ENCODE measurements at regions not wholly inside any gene's neighbourhood (a gene's known extent, or its start where the extent isn't known, plus 50 kb on each side); places are given as distances from the start of the nearest gene placed in this dataset.

DNA sequence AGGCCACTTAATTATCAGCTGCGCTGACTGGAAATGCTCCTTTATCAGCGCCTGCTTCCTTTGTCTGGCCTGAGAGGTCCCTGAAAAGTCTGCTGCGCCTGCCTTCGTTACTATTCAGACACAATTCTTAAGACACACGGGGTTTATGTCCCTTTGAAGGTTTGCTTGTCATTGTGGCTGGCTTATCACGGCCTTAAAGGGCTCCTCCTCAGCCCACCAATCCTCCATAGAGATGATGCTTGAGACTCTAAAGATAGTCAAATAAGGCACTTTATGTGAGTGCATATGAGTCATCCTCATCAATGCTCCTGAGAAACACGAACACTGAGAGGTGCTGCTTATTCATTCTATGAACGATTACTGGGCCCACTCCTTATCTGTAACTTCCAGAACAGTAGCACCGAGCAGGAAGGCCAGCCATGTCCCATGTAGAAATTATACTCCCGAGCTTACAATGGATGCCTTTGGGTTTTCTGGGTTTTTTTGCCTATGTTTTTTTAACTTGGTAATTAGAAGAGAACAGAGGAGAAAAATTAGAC lies 1268.2 kb upstream of the TMEM132C start:
- no peak for TF ChIP-seq YY1 (IDR thresholded peaks at IDR 0.05; ENCODE audit: low read depth)
- TF ChIP-seq, protein P1, sequence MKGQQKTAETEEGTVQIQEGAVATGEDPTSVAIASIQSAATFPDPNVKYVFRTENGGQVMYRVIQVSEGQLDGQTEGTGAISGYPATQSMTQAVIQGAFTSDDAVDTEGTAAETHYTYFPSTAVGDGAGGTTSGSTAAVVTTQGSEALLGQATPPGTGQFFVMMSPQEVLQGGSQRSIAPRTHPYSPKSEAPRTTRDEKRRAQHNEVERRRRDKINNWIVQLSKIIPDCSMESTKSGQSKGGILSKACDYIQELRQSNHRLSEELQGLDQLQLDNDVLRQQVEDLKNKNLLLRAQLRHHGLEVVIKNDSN (IDR thresholded peaks at IDR 0.05): no peak
- TF ChIP-seq TAF1 (IDR thresholded peaks at IDR 0.05; ENCODE audit: low read depth): no peak
- TF ChIP-seq, protein P2, sequence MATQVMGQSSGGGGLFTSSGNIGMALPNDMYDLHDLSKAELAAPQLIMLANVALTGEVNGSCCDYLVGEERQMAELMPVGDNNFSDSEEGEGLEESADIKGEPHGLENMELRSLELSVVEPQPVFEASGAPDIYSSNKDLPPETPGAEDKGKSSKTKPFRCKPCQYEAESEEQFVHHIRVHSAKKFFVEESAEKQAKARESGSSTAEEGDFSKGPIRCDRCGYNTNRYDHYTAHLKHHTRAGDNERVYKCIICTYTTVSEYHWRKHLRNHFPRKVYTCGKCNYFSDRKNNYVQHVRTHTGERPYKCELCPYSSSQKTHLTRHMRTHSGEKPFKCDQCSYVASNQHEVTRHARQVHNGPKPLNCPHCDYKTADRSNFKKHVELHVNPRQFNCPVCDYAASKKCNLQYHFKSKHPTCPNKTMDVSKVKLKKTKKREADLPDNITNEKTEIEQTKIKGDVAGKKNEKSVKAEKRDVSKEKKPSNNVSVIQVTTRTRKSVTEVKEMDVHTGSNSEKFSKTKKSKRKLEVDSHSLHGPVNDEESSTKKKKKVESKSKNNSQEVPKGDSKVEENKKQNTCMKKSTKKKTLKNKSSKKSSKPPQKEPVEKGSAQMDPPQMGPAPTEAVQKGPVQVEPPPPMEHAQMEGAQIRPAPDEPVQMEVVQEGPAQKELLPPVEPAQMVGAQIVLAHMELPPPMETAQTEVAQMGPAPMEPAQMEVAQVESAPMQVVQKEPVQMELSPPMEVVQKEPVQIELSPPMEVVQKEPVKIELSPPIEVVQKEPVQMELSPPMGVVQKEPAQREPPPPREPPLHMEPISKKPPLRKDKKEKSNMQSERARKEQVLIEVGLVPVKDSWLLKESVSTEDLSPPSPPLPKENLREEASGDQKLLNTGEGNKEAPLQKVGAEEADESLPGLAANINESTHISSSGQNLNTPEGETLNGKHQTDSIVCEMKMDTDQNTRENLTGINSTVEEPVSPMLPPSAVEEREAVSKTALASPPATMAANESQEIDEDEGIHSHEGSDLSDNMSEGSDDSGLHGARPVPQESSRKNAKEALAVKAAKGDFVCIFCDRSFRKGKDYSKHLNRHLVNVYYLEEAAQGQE (IDR thresholded peaks at IDR 0.05; ENCODE audit: low read depth): no peak
- no peak for TF ChIP-seq EP300 (IDR thresholded peaks at IDR 0.05; ENCODE audit: borderline replicate concordance)
- no peak for TF ChIP-seq NFIC (IDR thresholded peaks at IDR 0.05)
- TF ChIP-seq CEBPB (IDR thresholded peaks at IDR 0.05): no peak
- TF ChIP-seq CREB1 (IDR thresholded peaks at IDR 0.05; ENCODE audit: low read depth): no peak
- TF ChIP-seq TCF12 (IDR thresholded peaks at IDR 0.05; ENCODE audit: low read depth): no peak
- TF ChIP-seq, protein P3, sequence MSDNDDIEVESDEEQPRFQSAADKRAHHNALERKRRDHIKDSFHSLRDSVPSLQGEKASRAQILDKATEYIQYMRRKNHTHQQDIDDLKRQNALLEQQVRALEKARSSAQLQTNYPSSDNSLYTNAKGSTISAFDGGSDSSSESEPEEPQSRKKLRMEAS (IDR thresholded peaks at IDR 0.05): no peak
- TF ChIP-seq ZBTB7A (IDR thresholded peaks at IDR 0.05; ENCODE audit: low read depth): no peak
- TF ChIP-seq EGR1 (IDR thresholded peaks at IDR 0.05): no peak
